ENCODE measurements at regions not wholly inside any gene's neighbourhood (a gene's known extent, or its start where the extent isn't known, plus 50 kb on each side); places are given as distances from the start of the nearest gene placed in this dataset.

DNA sequence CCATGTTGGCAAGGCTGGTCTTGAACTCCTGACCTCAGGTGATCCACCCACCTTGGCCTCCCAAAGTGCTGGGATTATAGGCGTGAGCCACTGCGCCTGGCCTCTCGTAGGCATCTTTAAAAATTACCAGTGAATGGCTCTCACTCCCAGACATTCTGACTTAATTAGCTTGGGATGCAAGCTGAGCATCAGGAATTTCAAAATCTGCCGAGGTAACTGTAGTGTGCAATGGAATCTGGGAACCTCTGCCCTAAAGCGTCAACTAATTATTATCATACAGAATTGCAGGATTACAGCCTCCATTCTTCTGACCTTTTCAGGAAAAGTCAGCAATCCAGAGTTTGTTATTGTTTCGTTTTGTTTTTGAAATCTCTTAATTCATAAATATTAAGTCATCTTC is 213.4 kb upstream of the DMAC1 start:
- no peaks in the 10 kb centered on the region for H3K9me3 ChIP-seq (ENCODE audit: severe bottlenecking)
- no peak for DNase-seq
- TF ChIP-seq, protein P1, sequence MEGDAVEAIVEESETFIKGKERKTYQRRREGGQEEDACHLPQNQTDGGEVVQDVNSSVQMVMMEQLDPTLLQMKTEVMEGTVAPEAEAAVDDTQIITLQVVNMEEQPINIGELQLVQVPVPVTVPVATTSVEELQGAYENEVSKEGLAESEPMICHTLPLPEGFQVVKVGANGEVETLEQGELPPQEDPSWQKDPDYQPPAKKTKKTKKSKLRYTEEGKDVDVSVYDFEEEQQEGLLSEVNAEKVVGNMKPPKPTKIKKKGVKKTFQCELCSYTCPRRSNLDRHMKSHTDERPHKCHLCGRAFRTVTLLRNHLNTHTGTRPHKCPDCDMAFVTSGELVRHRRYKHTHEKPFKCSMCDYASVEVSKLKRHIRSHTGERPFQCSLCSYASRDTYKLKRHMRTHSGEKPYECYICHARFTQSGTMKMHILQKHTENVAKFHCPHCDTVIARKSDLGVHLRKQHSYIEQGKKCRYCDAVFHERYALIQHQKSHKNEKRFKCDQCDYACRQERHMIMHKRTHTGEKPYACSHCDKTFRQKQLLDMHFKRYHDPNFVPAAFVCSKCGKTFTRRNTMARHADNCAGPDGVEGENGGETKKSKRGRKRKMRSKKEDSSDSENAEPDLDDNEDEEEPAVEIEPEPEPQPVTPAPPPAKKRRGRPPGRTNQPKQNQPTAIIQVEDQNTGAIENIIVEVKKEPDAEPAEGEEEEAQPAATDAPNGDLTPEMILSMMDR (IDR thresholded peaks at IDR 0.05; ENCODE audit: low read depth, low read length), result no peak
- H3K36me3 ChIP-seq, result no peaks in the 10 kb centered on the region
- H3K27ac ChIP-seq, result no peak overlapping the region
- H3K27me3 ChIP-seq (ENCODE audit: insufficient read depth, low read depth, severe bottlenecking), result no peaks in the 10 kb centered on the region
- H3K4me3 ChIP-seq (ENCODE audit: low read depth, low read length), result no peak overlapping the region

DNA sequence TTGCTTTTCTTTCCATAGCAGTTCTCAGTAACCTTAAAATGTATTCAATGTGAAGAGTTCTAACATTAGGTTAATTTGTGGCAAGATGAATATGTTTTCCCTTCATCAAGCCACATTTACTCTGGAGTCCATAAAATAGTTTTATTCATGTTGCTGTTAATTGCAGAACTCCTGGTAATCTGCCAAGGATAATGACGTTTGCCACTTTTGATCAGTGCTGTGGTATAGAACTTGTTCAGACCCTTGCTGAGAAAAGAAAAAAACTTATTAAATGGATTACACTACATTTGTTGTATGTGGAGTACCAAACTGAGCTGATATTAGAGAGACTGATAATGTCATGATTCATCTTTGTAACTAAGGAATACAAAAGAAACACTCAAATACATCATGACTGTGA is 212.4 kb upstream of the DMAC1 start:
- no peak overlapping the region for H3K4me3 ChIP-seq (ENCODE audit: low read depth, low read length)
- TF ChIP-seq, protein P1 (IDR thresholded peaks at IDR 0.05; ENCODE audit: low read depth, low read length), result no peak
- no peak for DNase-seq
- no peaks in the 10 kb centered on the region for H3K27me3 ChIP-seq (ENCODE audit: insufficient read depth, low read depth, severe bottlenecking)
- H3K36me3 ChIP-seq, result no peaks in the 10 kb centered on the region
- H3K9me3 ChIP-seq (ENCODE audit: severe bottlenecking), result no peaks in the 10 kb centered on the region
- no peak overlapping the region for H3K27ac ChIP-seq

DNA sequence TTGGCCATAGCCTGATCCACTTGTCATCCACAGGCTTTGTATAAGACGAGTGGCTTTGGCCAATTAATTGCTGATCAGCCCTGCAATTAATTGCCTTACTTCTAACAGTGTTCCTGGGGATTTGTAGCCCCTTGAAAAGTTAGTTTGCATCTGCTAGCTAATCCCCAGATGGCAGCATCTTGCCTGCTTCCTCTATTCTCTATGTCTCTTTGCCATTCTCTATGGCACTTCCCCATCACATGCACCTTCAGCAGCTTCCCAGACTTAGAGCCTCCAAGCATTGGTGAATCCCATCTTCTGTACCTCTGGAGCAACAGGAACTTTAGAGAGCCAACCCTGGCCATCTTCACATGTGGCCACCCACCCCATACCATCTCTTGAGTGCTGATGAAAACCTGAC is 197.0 kb upstream of the DMAC1 start:
- Histone ChIP-seq H3K27me3 (ENCODE audit: insufficient read depth, low read depth, severe bottlenecking) (no peaks in the 10 kb centered on the region), H3K36me3 (no peaks in the 10 kb centered on the region), H3K4me3 (ENCODE audit: low read depth, low read length) (no peak overlapping the region), H3K9me3 (ENCODE audit: severe bottlenecking) (no peaks in the 10 kb centered on the region), H3K27ac (no peak overlapping the region)
- TF ChIP-seq, protein P1 (IDR thresholded peaks at IDR 0.05; ENCODE audit: low read depth, low read length), result no peak
- DNase-seq, result no peak

DNA sequence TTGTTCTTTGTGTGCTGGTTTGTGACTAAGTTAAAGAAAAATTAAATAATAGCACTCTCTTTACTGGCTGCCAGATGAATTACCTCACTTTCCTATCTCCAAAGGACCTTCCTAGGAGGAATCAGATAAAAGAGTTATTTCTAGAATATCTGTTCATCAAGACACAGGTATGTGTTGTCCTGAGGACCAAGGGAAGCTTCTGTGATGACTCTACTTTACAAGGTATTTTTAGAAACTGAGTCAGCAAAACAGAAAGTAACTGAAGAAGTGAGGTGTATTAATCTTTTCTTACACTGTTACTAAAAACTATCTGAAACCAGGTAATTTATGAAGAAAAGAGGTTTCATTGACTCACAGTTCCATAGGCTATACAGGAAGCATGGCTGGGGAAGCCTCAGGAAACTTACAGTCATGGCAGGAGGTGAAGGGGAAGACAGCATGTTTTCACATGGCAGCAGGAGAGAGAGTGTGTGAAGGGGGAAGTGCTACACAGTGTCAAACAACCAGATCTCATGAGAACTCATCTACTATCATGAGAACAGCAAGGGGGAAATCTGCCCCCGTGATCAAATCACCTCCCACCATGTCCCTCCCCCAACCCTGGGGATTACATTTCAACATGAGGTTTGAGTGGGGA is 189.2 kb upstream of the DMAC1 start:
- Histone ChIP-seq H3K27me3 (ENCODE audit: insufficient read depth, low read depth, severe bottlenecking) (no peaks in the 10 kb centered on the region), H3K36me3 (no peaks in the 10 kb centered on the region), H3K27ac (no peak overlapping the region), H3K4me3 (ENCODE audit: low read depth, low read length) (no peak overlapping the region), H3K9me3 (ENCODE audit: severe bottlenecking) (peaks cover 4% of the 10 kb centered on the region)
- no peak for DNase-seq
- TF ChIP-seq, protein P1 (IDR thresholded peaks at IDR 0.05; ENCODE audit: low read depth, low read length), result no peak

DNA sequence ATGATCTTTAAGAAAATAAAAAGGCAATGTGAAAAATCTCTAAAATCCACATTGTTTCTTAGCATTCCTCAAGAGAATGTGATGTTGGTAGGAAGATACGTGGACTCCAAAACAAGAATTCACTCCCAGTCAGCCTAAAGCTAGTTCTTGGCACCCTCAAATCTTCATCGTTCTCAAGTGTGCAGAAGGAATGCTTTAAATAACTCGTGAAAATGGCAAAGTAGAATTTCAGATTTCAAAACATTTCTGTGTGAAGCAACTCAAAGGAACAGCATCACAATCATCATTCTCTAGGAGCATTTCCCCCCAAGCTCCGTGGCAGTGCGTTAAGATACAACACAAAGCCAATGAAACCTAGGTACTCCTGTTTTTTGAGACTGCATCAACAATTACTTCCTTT is 185.1 kb upstream of the DMAC1 start:
- no peak for DNase-seq
- peaks cover 4% of the 10 kb centered on the region for H3K9me3 ChIP-seq (ENCODE audit: severe bottlenecking)
- H3K36me3 ChIP-seq, result no peaks in the 10 kb centered on the region
- TF ChIP-seq, protein P1 (IDR thresholded peaks at IDR 0.05; ENCODE audit: low read depth, low read length), result no peak
- no peak overlapping the region for H3K4me3 ChIP-seq (ENCODE audit: low read depth, low read length)
- H3K27ac ChIP-seq, result no peak overlapping the region
- no peaks in the 10 kb centered on the region for H3K27me3 ChIP-seq (ENCODE audit: insufficient read depth, low read depth, severe bottlenecking)

DNA sequence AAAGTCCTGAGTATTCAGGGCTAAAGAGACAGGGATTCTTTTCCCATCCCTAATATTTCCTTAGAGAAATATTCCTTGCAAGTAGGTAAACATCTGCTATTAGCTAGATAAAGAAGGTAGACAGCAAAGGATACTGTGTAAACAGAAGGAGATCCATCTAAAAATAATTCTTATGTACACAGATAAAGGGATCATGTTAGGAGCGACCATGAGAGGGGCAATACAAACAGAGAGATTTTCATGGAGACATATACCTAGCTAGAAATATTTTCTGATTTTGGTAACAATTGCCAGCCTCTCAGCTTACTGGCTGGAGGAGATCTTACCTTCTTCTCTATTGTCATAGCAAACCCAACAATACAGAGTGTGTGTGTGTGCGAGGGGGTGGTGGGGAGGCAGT is 184.6 kb upstream of the DMAC1 start:
- H3K27ac ChIP-seq, result no peak overlapping the region
- H3K4me3 ChIP-seq (ENCODE audit: low read depth, low read length), result no peak overlapping the region
- DNase-seq, result no peak
- TF ChIP-seq, protein P1 (IDR thresholded peaks at IDR 0.05; ENCODE audit: low read depth, low read length), result no peak
- no peaks in the 10 kb centered on the region for H3K27me3 ChIP-seq (ENCODE audit: insufficient read depth, low read depth, severe bottlenecking)
- H3K36me3 ChIP-seq, result no peaks in the 10 kb centered on the region
- peaks cover 4% of the 10 kb centered on the region for H3K9me3 ChIP-seq (ENCODE audit: severe bottlenecking)
